Type B pancreatic cell (in vitro differentiated cells): ENCODE measurements at regions not wholly inside any gene's neighbourhood (a gene's known extent, or its start where the extent isn't known, plus 50 kb on each side); places are given as distances from the start of the nearest gene placed in this dataset.
"Not testable (repeated sequence)": the region's sequence is repeated elsewhere in the genome, so short reads cannot be mapped to it uniquely, and the experiment has no call there.

ENCODE experiments used
- DNase-seq: peaks from one replicate; pipeline ENCODE4 v3.0.0; 2021; ENCODE audit warnings: mixed read lengths; ENCODE audit not compliant: unreplicated experiment; ENCODE audit errors: extremely low spot score
- H3K27ac Mint-ChIP-seq: 2 replicates; pipeline ENCODE4 v1.8.0; 2021; ENCODE audit warnings: mild to moderate bottlenecking, mixed read lengths
- H3K27me3 Mint-ChIP-seq: 2 replicates; pipeline ENCODE4 v1.8.0; 2021; ENCODE audit warnings: mixed read lengths
- H3K36me3 Mint-ChIP-seq: 2 replicates; pipeline ENCODE4 v1.8.0; 2021; ENCODE audit warnings: mixed read lengths
- H3K4me1 Mint-ChIP-seq: one replicate; pipeline ENCODE4 v1.8.0; 2021; ENCODE audit warnings: mixed read lengths; ENCODE audit not compliant: unreplicated experiment
- H3K4me3 Mint-ChIP-seq: 2 replicates; pipeline ENCODE4 v1.8.0; 2021; ENCODE audit warnings: mild to moderate bottlenecking, mixed read lengths
- H3K9me3 Mint-ChIP-seq: 2 replicates; pipeline ENCODE4 v1.8.0; 2021; ENCODE audit warnings: mixed read lengths
- TF ChIP-seq, protein P1 (sequence below): fragments of 200-600 bp; sonication (generic); conservative IDR thresholded peaks from 2 replicates; pipeline ENCODE4 v1.5.0; 2021; ENCODE audit warnings: antibody characterized with exemption, mild to moderate bottlenecking

DNA sequence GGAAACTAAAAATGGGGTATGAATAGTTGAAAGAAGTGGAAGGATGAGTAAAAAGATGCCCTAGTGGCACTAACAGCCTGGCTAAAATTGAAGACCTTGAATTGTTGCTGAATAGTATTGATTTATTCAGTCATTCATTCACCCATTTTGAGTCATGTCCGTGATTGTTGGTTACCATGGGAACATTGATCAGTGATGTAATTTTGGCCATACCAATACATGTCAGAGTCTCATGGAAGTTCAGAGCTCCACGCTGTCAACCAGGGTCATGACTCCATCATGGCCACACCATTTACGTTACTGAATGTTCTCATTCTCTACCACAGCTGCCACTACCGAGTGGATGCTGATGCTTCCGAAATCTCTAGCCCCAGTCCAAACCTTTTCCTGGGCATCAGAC, 62.5 kb upstream of the FOXE1 start:
- no peaks in the 10 kb centered on the region for H3K36me3 Mint-ChIP-seq
- DNase-seq = no peak
- TF ChIP-seq, protein P1, sequence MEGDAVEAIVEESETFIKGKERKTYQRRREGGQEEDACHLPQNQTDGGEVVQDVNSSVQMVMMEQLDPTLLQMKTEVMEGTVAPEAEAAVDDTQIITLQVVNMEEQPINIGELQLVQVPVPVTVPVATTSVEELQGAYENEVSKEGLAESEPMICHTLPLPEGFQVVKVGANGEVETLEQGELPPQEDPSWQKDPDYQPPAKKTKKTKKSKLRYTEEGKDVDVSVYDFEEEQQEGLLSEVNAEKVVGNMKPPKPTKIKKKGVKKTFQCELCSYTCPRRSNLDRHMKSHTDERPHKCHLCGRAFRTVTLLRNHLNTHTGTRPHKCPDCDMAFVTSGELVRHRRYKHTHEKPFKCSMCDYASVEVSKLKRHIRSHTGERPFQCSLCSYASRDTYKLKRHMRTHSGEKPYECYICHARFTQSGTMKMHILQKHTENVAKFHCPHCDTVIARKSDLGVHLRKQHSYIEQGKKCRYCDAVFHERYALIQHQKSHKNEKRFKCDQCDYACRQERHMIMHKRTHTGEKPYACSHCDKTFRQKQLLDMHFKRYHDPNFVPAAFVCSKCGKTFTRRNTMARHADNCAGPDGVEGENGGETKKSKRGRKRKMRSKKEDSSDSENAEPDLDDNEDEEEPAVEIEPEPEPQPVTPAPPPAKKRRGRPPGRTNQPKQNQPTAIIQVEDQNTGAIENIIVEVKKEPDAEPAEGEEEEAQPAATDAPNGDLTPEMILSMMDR = no peak
- H3K4me3 Mint-ChIP-seq = no peak overlapping the region
- H3K27me3 Mint-ChIP-seq = peaks cover 11% of the 10 kb centered on the region
- no peak overlapping the region for H3K27ac Mint-ChIP-seq
- H3K9me3 Mint-ChIP-seq = no peaks in the 10 kb centered on the region
- H3K4me1 Mint-ChIP-seq = no peaks in the 10 kb centered on the region

DNA sequence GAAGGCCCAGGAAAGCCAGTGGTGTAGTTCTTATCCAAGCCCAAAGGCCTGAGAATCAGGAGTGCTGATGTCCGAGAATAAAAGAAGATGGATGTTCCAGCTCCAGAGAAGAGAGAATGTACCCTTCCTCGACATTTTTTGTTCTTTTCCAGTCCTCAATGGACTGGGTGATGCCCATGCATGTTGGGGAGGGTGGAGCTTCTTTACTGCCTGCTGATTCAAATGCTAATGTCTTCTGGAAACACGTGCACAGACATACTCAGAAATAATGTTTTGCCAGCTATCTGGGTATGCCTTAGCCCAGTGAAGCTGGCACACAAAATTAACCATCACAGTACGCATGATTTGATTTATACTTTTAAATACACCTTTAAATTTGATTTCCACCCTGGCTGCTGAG, 61.5 kb upstream of the FOXE1 start:
- Mint-ChIP-seq H3K27me3 (peaks cover 11% of the 10 kb centered on the region), H3K27ac (no peak overlapping the region), H3K36me3 (no peaks in the 10 kb centered on the region), H3K9me3 (no peaks in the 10 kb centered on the region), H3K4me3 (no peak overlapping the region), H3K4me1 (no peaks in the 10 kb centered on the region)
- TF ChIP-seq, protein P1 = no peak
- no peak for DNase-seq

DNA sequence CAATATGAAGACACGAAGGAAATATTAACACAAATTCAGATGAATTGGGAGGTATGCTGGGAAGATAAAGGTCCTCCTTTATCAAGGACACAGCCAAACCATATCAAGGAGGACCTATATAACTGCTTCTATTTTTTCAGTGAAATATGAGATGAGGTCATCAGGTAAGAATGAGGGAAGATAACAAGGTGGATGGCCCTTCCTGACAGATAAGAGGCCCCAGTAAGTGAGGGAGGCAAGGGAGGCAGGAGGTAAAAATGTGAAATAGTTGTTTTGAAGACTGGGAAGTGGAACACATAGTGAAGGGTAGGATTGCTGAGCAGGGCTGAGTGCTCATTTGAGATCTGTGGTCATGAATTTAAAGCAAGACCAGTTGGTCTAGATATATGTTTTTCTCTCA, 60.0 kb upstream of the FOXE1 start:
- H3K27ac Mint-ChIP-seq = no peak overlapping the region
- no peaks in the 10 kb centered on the region for H3K9me3 Mint-ChIP-seq
- H3K27me3 Mint-ChIP-seq = peaks cover 7% of the 10 kb centered on the region

DNA sequence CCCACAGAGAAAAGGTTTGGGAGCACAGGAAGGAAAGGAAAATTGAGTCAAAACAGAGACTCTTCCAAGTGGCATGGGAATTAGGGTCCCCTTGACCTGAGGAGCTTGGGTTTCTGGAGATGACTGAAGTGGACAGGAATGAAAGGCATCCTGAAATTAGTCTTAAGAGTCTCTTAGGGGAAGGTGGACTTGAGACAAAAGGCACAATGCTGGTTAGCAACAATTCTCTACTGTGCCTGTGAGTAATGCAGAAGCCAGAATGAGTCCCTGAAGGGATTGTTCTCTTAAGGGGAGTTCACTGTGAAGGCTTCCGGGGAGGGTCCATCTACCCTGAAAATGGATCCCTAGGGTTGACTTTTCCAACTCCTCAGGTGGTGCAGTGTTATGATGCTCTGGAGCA, 58.4 kb upstream of the FOXE1 start:
- no peaks in the 10 kb centered on the region for H3K9me3 Mint-ChIP-seq
- H3K4me1 Mint-ChIP-seq = no peaks in the 10 kb centered on the region
- H3K27me3 Mint-ChIP-seq = peaks cover 4% of the 10 kb centered on the region
- H3K36me3 Mint-ChIP-seq = no peaks in the 10 kb centered on the region
- DNase-seq = no peak
- TF ChIP-seq, protein P1 = no peak
- no peak overlapping the region for H3K4me3 Mint-ChIP-seq
- H3K27ac Mint-ChIP-seq = no peak overlapping the region

More for the DNA sequence above, 60.0 kb upstream of the FOXE1 start:
- Mint-ChIP-seq H3K4me1 (no peaks in the 10 kb centered on the region), H3K36me3 (no peaks in the 10 kb centered on the region), H3K4me3 (no peak overlapping the region)
- DNase-seq = no peak
- TF ChIP-seq, protein P1 = no peak

DNA sequence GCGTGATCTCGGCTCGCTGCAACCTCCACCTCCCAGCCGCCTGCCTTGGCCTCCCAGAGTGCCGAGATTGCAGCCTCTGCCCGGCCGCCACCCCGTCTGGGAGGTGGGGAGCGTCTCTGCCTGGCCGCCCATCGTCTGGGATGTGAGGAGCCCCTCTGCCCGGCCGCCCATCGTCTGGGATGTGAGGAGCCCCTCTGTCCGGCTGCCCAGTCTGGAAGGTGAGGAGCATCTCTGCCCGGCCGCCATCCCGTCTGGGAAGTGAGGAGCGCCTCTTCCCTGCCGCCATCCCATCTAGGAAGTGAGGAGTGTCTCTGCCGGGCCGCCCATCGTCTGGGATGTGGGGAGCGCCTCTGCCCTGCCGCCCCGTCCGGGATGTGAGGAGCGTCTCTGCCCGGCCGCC, 56.9 kb upstream of the FOXE1 start:
- H3K36me3 Mint-ChIP-seq, H3K4me3 Mint-ChIP-seq, H3K27ac Mint-ChIP-seq: not testable (repeated sequence)

DNA sequence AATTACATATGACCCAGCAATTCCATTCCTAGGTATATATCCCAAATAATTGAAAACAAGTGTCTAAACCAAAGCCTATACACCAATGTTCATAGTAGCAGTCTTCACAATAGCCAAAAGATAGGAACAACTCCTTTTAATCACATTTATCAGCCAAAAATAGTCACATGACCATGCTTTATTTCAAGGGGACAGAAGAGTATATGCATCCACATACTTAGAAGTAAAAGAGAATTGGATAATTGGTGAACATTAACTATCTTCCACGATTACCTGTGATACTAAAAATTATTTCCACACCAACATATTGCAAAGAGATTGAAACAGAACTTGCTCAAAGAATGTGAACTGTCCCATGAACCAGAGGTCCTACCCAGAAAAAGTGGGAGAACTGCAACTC, 51.8 kb upstream of the FOXE1 start:
- Mint-ChIP-seq H3K27me3 (peaks cover 33% of the 10 kb centered on the region), H3K36me3 (no peaks in the 10 kb centered on the region), H3K4me1 (no peaks in the 10 kb centered on the region), H3K9me3 (no peaks in the 10 kb centered on the region), H3K27ac (no peak overlapping the region), H3K4me3 (peak overlapping the region; percentile 42)
- TF ChIP-seq, protein P1 = no peak
- no peak for DNase-seq

More for the DNA sequence above, 56.9 kb upstream of the FOXE1 start:
- not testable (repeated sequence) for H3K4me1 Mint-ChIP-seq, DNase-seq, H3K9me3 Mint-ChIP-seq
- peaks cover 11% of the 10 kb centered on the region for H3K27me3 Mint-ChIP-seq
